CD4-positive, alpha-beta T cell (primary cell): ENCODE measurements at regions not wholly inside any gene's neighbourhood (a gene's known extent, or its start where the extent isn't known, plus 50 kb on each side); places are given as distances from the start of the nearest gene placed in this dataset.

Experiments used
- ATAC-seq: fragments of 200-7000 bp; cut with Tn5 transposase; one replicate; pipeline ENCODE4 v1.10.0; 2022; ENCODE audit warnings: mild to moderate bottlenecking; ENCODE audit not compliant: poor library complexity
- CTCF ChIA-PET: fragments of 350-600 bp; sonication (Branson Sonifier 250); formaldehyde crosslinking; loops from one replicate; lab custom pipeline; 2021; ENCODE audit warnings: antibody characterized with exemption, inconsistent platforms; lab: Charles Lee
- POLR2A ChIA-PET: fragments of 350-600 bp; sonication (Branson Sonifier 250); formaldehyde crosslinking; loops from one replicate; lab custom pipeline; 2021; ENCODE audit warnings: antibody characterized with exemption, inconsistent platforms; lab: Charles Lee
- DNase-seq, 14 experiments: peaks; one replicate each; pipeline ENCODE4 v3.0.0-alpha.2; 2013 to 2020; ENCODE audit warnings: mixed read lengths in 2 of 14
- H3K27ac ChIP-seq, 2 donors: one replicate each; pipeline versions ENCODE4 v1.5.1 to v1.7.0; 2013; ENCODE audit warnings: low read length in 2 of 2, low read depth in 1 of 2, mild to moderate bottlenecking in 1 of 2
- H3K27me3 ChIP-seq, 2 experiments: 1 replicate in 1 of 2; 2 replicates in 1 of 2; pipeline versions ENCODE4 v1.6.1 to v1.7.0; 2013; ENCODE audit warnings: low read length in 2 of 2, control low read depth in 1 of 2, mild to moderate bottlenecking in 1 of 2, moderate library complexity in 1 of 2; ENCODE audit not compliant: insufficient read depth in 2 of 2, control insufficient read depth in 1 of 2
- H3K36me3 ChIP-seq: one replicate; pipeline ENCODE4 v1.6.1; 2013; ENCODE audit warnings: low read length, control low read depth; ENCODE audit not compliant: insufficient read depth
- H3K4me1 ChIP-seq: one replicate; pipeline ENCODE4 v1.6.1; 2013; ENCODE audit warnings: low read length, control low read depth; ENCODE audit not compliant: insufficient read depth
- H3K4me3 ChIP-seq: one replicate; pipeline ENCODE4 v1.5.1; 2013; ENCODE audit warnings: mild to moderate bottlenecking, low read length, moderate library complexity
- H3K9me3 ChIP-seq, 2 experiments: 1 replicate in 1 of 2; 2 replicates in 1 of 2; pipeline versions ENCODE4 v1.6.1 to v1.7.0; 2013; ENCODE audit warnings: low read length in 2 of 2, mild to moderate bottlenecking in 2 of 2, control low read depth in 1 of 2, moderate library complexity in 1 of 2; ENCODE audit not compliant: control insufficient read depth in 1 of 2, insufficient read depth in 1 of 2
- H3K27ac Mint-ChIP-seq: one replicate; pipeline ENCODE4 v1.8.0; 2020; ENCODE audit warnings: mixed read lengths
- H3K27me3 Mint-ChIP-seq: one replicate; pipeline ENCODE4 v1.8.0; 2021; ENCODE audit warnings: mixed read lengths
- H3K36me3 Mint-ChIP-seq: one replicate; pipeline ENCODE4 v1.8.0; 2021; ENCODE audit warnings: low read depth, mixed read lengths
- H3K4me1 Mint-ChIP-seq: one replicate; pipeline ENCODE4 v1.8.0; 2021; ENCODE audit warnings: low read depth, mixed read lengths
- H3K4me3 Mint-ChIP-seq: one replicate; pipeline ENCODE4 v1.8.0; 2020; ENCODE audit warnings: mild to moderate bottlenecking, mixed read lengths
- H3K9me3 Mint-ChIP-seq: one replicate; pipeline ENCODE4 v1.8.0; 2020; ENCODE audit warnings: mixed read lengths
- intact Hi-C, 2 experiments: fragments of 100-400 bp; cut with DNase I in 1 of 2; cut with micrococcal nuclease in 1 of 2; formaldehyde crosslinking; loops; one replicate each; pipeline versions ENCODE4 v1.15.1 to v1.9.0; 2023 to 2025; cut with DNase I, micrococcal nuclease
- TF ChIP-seq, protein P1 (sequence below): fragments of 200-600 bp; IDR thresholded peaks from one replicate; pipeline ENCODE4 v1.8.0; 2022; ENCODE audit warnings: antibody characterized with exemption, mild to moderate bottlenecking

DNA sequence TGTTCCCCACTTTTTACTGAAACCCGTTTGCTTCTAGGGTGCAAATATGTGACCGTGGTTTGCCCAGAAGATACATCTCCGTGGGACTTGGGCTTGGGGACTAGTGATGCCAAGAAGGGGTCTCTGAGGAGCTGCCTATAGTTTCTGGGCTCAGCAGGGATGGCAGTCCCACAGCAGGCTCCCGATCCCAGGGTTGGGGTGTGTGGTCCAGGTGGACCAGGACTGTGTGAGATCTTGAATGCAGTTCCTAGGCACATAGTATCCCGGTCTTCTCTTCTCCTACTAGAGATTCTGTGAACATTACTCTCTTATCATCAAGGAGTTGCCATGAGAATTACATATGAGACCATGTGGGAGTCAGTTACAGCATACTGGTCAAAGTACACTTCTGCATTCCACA, 435.8 kb upstream of the SPRED2 start:
- ChIA-PET CTCF (no interaction called here), POLR2A (no interaction called here)
- no peak overlapping the region for H3K27ac Mint-ChIP-seq
- H3K4me3 ChIP-seq = no peak overlapping the region
- no peak overlapping the region for H3K4me3 Mint-ChIP-seq
- intact Hi-C loops = no loop called here
- H3K9me3 ChIP-seq = no peaks in the 10 kb centered on the region
- H3K27me3 Mint-ChIP-seq = peaks cover 26% of the 10 kb centered on the region
- no peaks in the 10 kb centered on the region for H3K9me3 Mint-ChIP-seq
- H3K4me1 ChIP-seq = no peaks in the 10 kb centered on the region
- no peaks in the 10 kb centered on the region for H3K4me1 Mint-ChIP-seq
- H3K27me3 ChIP-seq = peaks cover 0 to 4% of the 10 kb centered on the region in 2 experiments
- ATAC-seq (no peak), DNase-seq (no peak)
- TF ChIP-seq, protein P1, sequence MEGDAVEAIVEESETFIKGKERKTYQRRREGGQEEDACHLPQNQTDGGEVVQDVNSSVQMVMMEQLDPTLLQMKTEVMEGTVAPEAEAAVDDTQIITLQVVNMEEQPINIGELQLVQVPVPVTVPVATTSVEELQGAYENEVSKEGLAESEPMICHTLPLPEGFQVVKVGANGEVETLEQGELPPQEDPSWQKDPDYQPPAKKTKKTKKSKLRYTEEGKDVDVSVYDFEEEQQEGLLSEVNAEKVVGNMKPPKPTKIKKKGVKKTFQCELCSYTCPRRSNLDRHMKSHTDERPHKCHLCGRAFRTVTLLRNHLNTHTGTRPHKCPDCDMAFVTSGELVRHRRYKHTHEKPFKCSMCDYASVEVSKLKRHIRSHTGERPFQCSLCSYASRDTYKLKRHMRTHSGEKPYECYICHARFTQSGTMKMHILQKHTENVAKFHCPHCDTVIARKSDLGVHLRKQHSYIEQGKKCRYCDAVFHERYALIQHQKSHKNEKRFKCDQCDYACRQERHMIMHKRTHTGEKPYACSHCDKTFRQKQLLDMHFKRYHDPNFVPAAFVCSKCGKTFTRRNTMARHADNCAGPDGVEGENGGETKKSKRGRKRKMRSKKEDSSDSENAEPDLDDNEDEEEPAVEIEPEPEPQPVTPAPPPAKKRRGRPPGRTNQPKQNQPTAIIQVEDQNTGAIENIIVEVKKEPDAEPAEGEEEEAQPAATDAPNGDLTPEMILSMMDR = no peak
- no peaks in the 10 kb centered on the region for H3K36me3 Mint-ChIP-seq
- no peaks in the 10 kb centered on the region for H3K36me3 ChIP-seq
- no peak overlapping the region for H3K27ac ChIP-seq

DNA sequence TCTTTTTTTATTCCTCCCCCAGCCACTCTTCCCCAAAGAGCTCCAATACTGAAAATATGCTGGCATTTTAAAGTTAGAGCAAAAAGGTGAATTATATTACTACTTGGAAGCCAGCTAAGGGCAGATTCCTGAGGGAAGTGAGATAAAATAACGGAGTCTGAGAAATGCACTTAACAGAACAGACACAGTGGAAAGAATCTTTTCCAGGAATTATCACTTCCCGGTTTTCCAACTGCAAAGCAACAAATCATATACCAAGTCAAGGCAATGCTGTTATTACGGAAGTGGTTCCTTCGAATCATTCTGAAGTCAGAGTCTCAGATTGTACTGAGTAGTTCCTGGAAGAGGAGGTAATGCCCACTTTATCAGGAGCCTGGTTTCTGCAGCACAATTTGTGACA, 435.0 kb upstream of the SPRED2 start:
- no peak overlapping the region for H3K4me3 Mint-ChIP-seq
- POLR2A ChIA-PET = no interaction called here
- Histone ChIP-seq H3K4me3 (no peak overlapping the region), H3K27ac (no peak overlapping the region), H3K27me3 (peaks cover 0 to 4% of the 10 kb centered on the region in 2 experiments), H3K9me3 (no peaks in the 10 kb centered on the region), H3K4me1 (no peaks in the 10 kb centered on the region), H3K36me3 (no peaks in the 10 kb centered on the region)
- peaks cover 26% of the 10 kb centered on the region for H3K27me3 Mint-ChIP-seq
- TF ChIP-seq, protein P1 = no peak
- H3K36me3 Mint-ChIP-seq = no peaks in the 10 kb centered on the region
- ATAC-seq (no peak), DNase-seq (no peak)
- no peak overlapping the region for H3K27ac Mint-ChIP-seq
- no peaks in the 10 kb centered on the region for H3K9me3 Mint-ChIP-seq
- H3K4me1 Mint-ChIP-seq = no peaks in the 10 kb centered on the region
- intact Hi-C loops = no loop called here
- CTCF ChIA-PET = no interaction called here

DNA sequence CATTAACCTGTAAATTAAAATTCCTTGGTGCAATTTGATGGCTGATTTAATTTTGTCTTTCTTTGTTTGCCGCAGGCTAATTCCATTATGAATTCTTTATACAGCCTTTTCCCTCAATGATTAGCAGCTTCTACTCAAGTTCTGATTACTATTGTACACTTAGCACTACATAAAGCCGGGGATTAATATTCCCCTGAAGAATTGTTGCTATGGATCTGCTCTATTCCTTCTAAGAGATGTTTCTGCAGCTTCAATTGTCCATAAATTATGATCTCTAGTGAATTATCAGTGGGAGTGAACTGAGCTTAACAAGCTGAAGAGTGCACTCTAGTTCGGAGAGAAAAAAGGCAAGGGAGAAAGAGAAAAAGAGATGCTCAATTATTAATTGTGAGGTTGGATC, 433.7 kb upstream of the SPRED2 start:
- peaks cover 26% of the 10 kb centered on the region for H3K27me3 Mint-ChIP-seq
- ChIA-PET POLR2A (no interaction called here), CTCF (interaction anchor here (0.6 kb wide), 1 partner anchor 11 kb away, joined by 3 read pairs; no protein-coding TSS in a partner anchor)
- ATAC-seq = no peak
- Histone ChIP-seq H3K4me1 (no peaks in the 10 kb centered on the region), H3K27ac (no peak overlapping the region), H3K4me3 (no peak overlapping the region), H3K9me3 (no peaks in the 10 kb centered on the region), H3K27me3 (peaks cover 0 to 4% of the 10 kb centered on the region in 2 experiments), H3K36me3 (no peaks in the 10 kb centered on the region)
- H3K4me1 Mint-ChIP-seq = no peaks in the 10 kb centered on the region
- TF ChIP-seq, protein P1 = no peak
- no peak for DNase-seq
- intact Hi-C loops = no loop called here
- H3K9me3 Mint-ChIP-seq = no peaks in the 10 kb centered on the region
- H3K36me3 Mint-ChIP-seq = no peaks in the 10 kb centered on the region
- H3K27ac Mint-ChIP-seq = no peak overlapping the region
- H3K4me3 Mint-ChIP-seq = no peak overlapping the region
